IMR-90 (cell line): ENCODE measurements at regions not wholly inside any gene's neighbourhood (a gene's known extent, or its start where the extent isn't known, plus 50 kb on each side); places are given as distances from the start of the nearest gene placed in this dataset.

Experiments
- ATAC-seq: fragments of 200-7000 bp; cut with Tn5 transposase; 2 replicates; pipeline ENCODE4 v1.9.1; 2020; ENCODE audit warnings: low read depth, mild to moderate bottlenecking, moderate library complexity
- BruUV-seq: library from RNA; stranded (reverse); fragments of 400-500 nt; replicated peaks from 2 replicates; lab custom pipeline; 2021; lab: Mats Ljungman, UMichigan
- CTCF ChIA-PET: fragments of 300-600 bp; formaldehyde crosslinking; extraction: SDS; loops from one replicate; lab custom pipeline; 2021; ENCODE audit warnings: antibody characterized with exemption; lab: Yijun Ruan, JAX
- POLR2A ChIA-PET: fragments of 300-600 bp; sonication (Branson Sonifier 250); formaldehyde crosslinking; loops from one replicate; lab custom pipeline; 2022; ENCODE audit warnings: antibody characterized with exemption; ENCODE audit not compliant: unreplicated experiment; lab: Charles Lee
- DNase-seq: peaks from one replicate; pipeline ENCODE4 v3.0.0; 2013
- H2AFZ ChIP-seq: replicated peaks from 2 replicates; pipeline ENCODE3; 2013; ENCODE audit warnings: low read length, mild to moderate bottlenecking; ENCODE audit not compliant: poor library complexity
- H2AK5ac ChIP-seq: 2 replicates; pipeline ENCODE4 v1.6.1; 2013; ENCODE audit warnings: low read depth, low read length, inconsistent platforms
- H2AK9ac ChIP-seq: replicated peaks from 2 replicates; pipeline ENCODE3; 2013; ENCODE audit warnings: mild to moderate bottlenecking, low read depth, low read length, moderate library complexity; ENCODE audit not compliant: poor library complexity
- H2BK120ac ChIP-seq: 2 replicates; pipeline ENCODE4 v1.6.1; 2013; ENCODE audit warnings: low read depth, low read length, inconsistent platforms
- H2BK15ac ChIP-seq: 3 replicates; pipeline ENCODE4 v1.6.1; 2013; ENCODE audit warnings: low read depth, low read length, inconsistent platforms
- H2BK20ac ChIP-seq: 2 replicates; pipeline ENCODE4 v1.6.1; 2013; ENCODE audit warnings: low read depth, mild to moderate bottlenecking, inconsistent platforms, low read length, moderate library complexity
- H2BK5ac ChIP-seq: 2 replicates; pipeline ENCODE4 v1.6.1; 2013; ENCODE audit warnings: mild to moderate bottlenecking, low read depth, low read length, inconsistent platforms; ENCODE audit not compliant: poor library complexity, severe bottlenecking
- H3K14ac ChIP-seq: replicated peaks from 2 replicates; pipeline ENCODE4 v1.6.1; 2013; ENCODE audit warnings: low read depth, low read length, inconsistent platforms
- H3K18ac ChIP-seq: 2 replicates; pipeline ENCODE4 v1.6.1; 2013; ENCODE audit warnings: low read depth, low read length, control low read depth
- H3K23ac ChIP-seq: 2 replicates; pipeline ENCODE4 v1.6.1; 2013; ENCODE audit warnings: low read depth, low read length, inconsistent platforms
- H3K27ac ChIP-seq: 2 replicates; pipeline ENCODE4 v1.5.1; 2013; ENCODE audit warnings: mild to moderate bottlenecking, control low read depth, low read length; ENCODE audit not compliant: insufficient read depth
- H3K27me3 ChIP-seq: 2 replicates; pipeline ENCODE4 v1.6.1; 2013; ENCODE audit warnings: low read length; ENCODE audit not compliant: control insufficient read depth, insufficient read depth
- H3K36me3 ChIP-seq: 2 replicates; pipeline ENCODE4 v1.6.1; 2013; ENCODE audit warnings: low read length, mixed read lengths; ENCODE audit not compliant: control insufficient read depth, insufficient read depth
- H3K4ac ChIP-seq: 2 replicates; pipeline ENCODE4 v1.6.1; 2013; ENCODE audit warnings: low read depth, low read length, inconsistent platforms
- H3K4me1 ChIP-seq: 2 replicates; pipeline ENCODE4 v1.6.1; 2013; ENCODE audit warnings: low read length, mixed read lengths; ENCODE audit not compliant: control insufficient read depth, insufficient read depth
- H3K4me2 ChIP-seq: 2 replicates; pipeline ENCODE4 v1.6.1; 2013; ENCODE audit warnings: low read depth, mild to moderate bottlenecking, control low read depth, low read length, moderate library complexity
- H3K4me3 ChIP-seq: 2 replicates; pipeline ENCODE4 v1.5.1; 2013; ENCODE audit warnings: low read depth, mild to moderate bottlenecking, control low read depth, low read length, moderate library complexity; ENCODE audit not compliant: insufficient read depth
- H3K56ac ChIP-seq: 2 replicates; pipeline ENCODE4 v1.6.1; 2013; ENCODE audit warnings: low read length, inconsistent platforms; ENCODE audit not compliant: insufficient read depth; ENCODE audit errors: extremely low read depth
- H3K79me1 ChIP-seq, 2 experiments: 2 replicates each; pipeline ENCODE4 v1.6.1; 2013; ENCODE audit warnings: low read length in 2 of 2, inconsistent platforms in 1 of 2, low read depth in 1 of 2
- H3K9ac ChIP-seq: 2 replicates; pipeline ENCODE4 v1.6.1; 2013; ENCODE audit warnings: low read depth, low read length, control low read depth
- H3K9me1 ChIP-seq: 2 replicates; pipeline ENCODE4 v1.6.1; 2013; ENCODE audit warnings: low read length, inconsistent platforms; ENCODE audit not compliant: insufficient read depth
- H3K9me3 ChIP-seq: 2 replicates; pipeline ENCODE4 v1.6.1; 2013; ENCODE audit warnings: low read length; ENCODE audit not compliant: control insufficient read depth, insufficient read depth
- H4K20me1 ChIP-seq: 2 replicates; pipeline ENCODE4 v1.6.1; 2013; ENCODE audit warnings: low read length, inconsistent platforms; ENCODE audit not compliant: insufficient read depth
- H4K5ac ChIP-seq: 2 replicates; pipeline ENCODE4 v1.6.1; 2013; ENCODE audit warnings: mild to moderate bottlenecking, low read depth, low read length, control low read depth
- H4K8ac ChIP-seq, 2 experiments: 2 replicates each; pipeline ENCODE4 v1.6.1; 2013; ENCODE audit warnings: low read depth in 2 of 2, low read length in 2 of 2, control low read depth in 1 of 2, inconsistent platforms in 1 of 2
- H4K91ac ChIP-seq: 2 replicates; pipeline ENCODE4 v1.6.1; 2013; ENCODE audit warnings: low read depth, low read length, inconsistent platforms; ENCODE audit not compliant: insufficient read depth
- MXI1 ChIP-seq: IDR thresholded peaks from 2 replicates; pipeline ENCODE4 v1.6.1; 2012; ENCODE audit warnings: low read depth, mild to moderate bottlenecking, low read length, moderate library complexity, borderline replicate concordance
- WGBS, 2 experiments: methylation state at CpG; one replicate each; pipeline versions ENCODE4 v1.1.5 to v1.1.7; 2013; ENCODE audit warnings: missing lambda C conversion rate in 2 of 2; ENCODE audit not compliant: insufficient read length in 1 of 2; ENCODE audit errors: extremely low coverage in 2 of 2; 5-methylcytosine and 5-hydroxymethylcytosine counted together
- dilution Hi-C: fragments of 300-500 bp; cut with HindIII; formaldehyde crosslinking; loops from one replicate; pipeline ENCODE4 v1.14.3; 2018; ENCODE audit warnings: low sequenced_read_pairs; ENCODE audit not compliant: unreplicated experiment
- in situ Hi-C: fragments of 300-500 bp; cut with MboI; formaldehyde crosslinking; loops from 3 replicates; pipeline ENCODE4 v1.14.3; 2019; ENCODE audit warnings: low sequenced_read_pairs, inconsistent platforms, mixed read lengths
- intact Hi-C: fragments of 100-400 bp; cut with micrococcal nuclease; formaldehyde crosslinking; loops from 2 replicates; pipeline ENCODE4 v1.10.0; 2022

GRCh38 chr10:131806646-131807317 lies 94.0 kb upstream of the PPP2R2D start:
- CTCF ChIA-PET: no interaction called here
- intact Hi-C loops (no loop called here), dilution Hi-C loops (no loop called here), in situ Hi-C loops (no loop called here)
- H2BK5ac ChIP-seq: no peak overlapping the region
- no peak overlapping the region for H3K4me3 ChIP-seq
- DNase-seq: no peak
- H3K27ac ChIP-seq: no peak overlapping the region
- H3K9me3 ChIP-seq: peaks cover 41% of the 10 kb centered on the region
- no peak for TF ChIP-seq MXI1
- no peak overlapping the region for H4K91ac ChIP-seq
- no peak overlapping the region for H4K5ac ChIP-seq
- H3K9me1 ChIP-seq: no peaks in the 10 kb centered on the region
- no peak overlapping the region for H3K4ac ChIP-seq
- POLR2A ChIA-PET: no interaction called here
- no peaks in the 10 kb centered on the region for H3K79me1 ChIP-seq
- H3K14ac ChIP-seq: no peak overlapping the region
- no peak overlapping the region for H4K8ac ChIP-seq
- no peak overlapping the region for H2AFZ ChIP-seq
- BruUV-seq: no TSS peak
- no peak overlapping the region for H3K9ac ChIP-seq
- H2AK5ac ChIP-seq: no peak overlapping the region
- H3K4me1 ChIP-seq: no peaks in the 10 kb centered on the region
- H3K4me2 ChIP-seq: no peak overlapping the region
- no peaks in the 10 kb centered on the region for H3K27me3 ChIP-seq
- H4K20me1 ChIP-seq: no peaks in the 10 kb centered on the region
- H3K23ac ChIP-seq: no peak overlapping the region
- 35% methylated on average over 19 of the region's 24 CpGs; no CpG with 5 or more reads in 1 of the 2 experiments for WGBS, 2 experiments
- H2BK120ac ChIP-seq: no peak overlapping the region
- H3K36me3 ChIP-seq: no peaks in the 10 kb centered on the region
- no peak overlapping the region for H2BK15ac ChIP-seq
- no peak overlapping the region for H3K56ac ChIP-seq
- H2AK9ac ChIP-seq: peak overlapping the region; percentile 37
- no peak overlapping the region for H3K18ac ChIP-seq
- H2BK20ac ChIP-seq: no peak overlapping the region
- no peak for ATAC-seq
